NCI-H2196 treated with DMSO at 0.1 percent for 48 hours (cell line): ENCODE measurements at regions not wholly inside any gene's neighbourhood (a gene's known extent, or its start where the extent isn't known, plus 50 kb on each side); places are given as distances from the start of the nearest gene placed in this dataset.
A peak's percentile ranks its signal among the peaks of the same experiment; 100 is the strongest.

Experiments
- DNase-seq: peaks from one replicate; lab custom pipeline; 2025; ENCODE audit not compliant: unreplicated experiment; lab: John Stamatoyannopoulos, UW

GRCh38 chr12:107397890-107398500, 287.6 kb upstream of the PWP1 start:
- no peak for DNase-seq

- DNase-seq: no peak
These were observed 286.6 kb upstream of the PWP1 start for GRCh38 chr12:107399046-107399445.

- no peak for DNase-seq
These were observed 284.7 kb upstream of the PWP1 start for GRCh38 chr12:107400686-107401447.

- DNase-seq: peak; percentile 12
These were observed 283.3 kb upstream of the PWP1 start for GRCh38 chr12:107402041-107403022.

- no peak for DNase-seq
These were observed 280.6 kb upstream of the PWP1 start for GRCh38 chr12:107404981-107405380.

- no peak for DNase-seq
These were observed 280.2 kb upstream of the PWP1 start for GRCh38 chr12:107405436-107405835.

GRCh38 chr12:107406932-107407331, 278.7 kb upstream of the PWP1 start:
- no peak for DNase-seq

GRCh38 chr12:107411792-107412535, 273.6 kb upstream of the PWP1 start:
- no peak for DNase-seq

GRCh38 chr12:107415071-107415470, 270.5 kb upstream of the PWP1 start:
- no peak for DNase-seq

- no peak for DNase-seq
These were observed 269.8 kb upstream of the PWP1 start for GRCh38 chr12:107415834-107416233.

GRCh38 chr12:107417004-107417403, 268.6 kb upstream of the PWP1 start:
- no peak for DNase-seq

- no peak for DNase-seq
These were observed 266.6 kb upstream of the PWP1 start for GRCh38 chr12:107418981-107419380.

- DNase-seq: no peak
These were observed 262.1 kb upstream of the PWP1 start for GRCh38 chr12:107423531-107423930.

- DNase-seq: no peak
These were observed 256.4 kb upstream of the PWP1 start for GRCh38 chr12:107429006-107429705.

- DNase-seq: no peak
These were observed 253.7 kb upstream of the PWP1 start for GRCh38 chr12:107431942-107432341.

GRCh38 chr12:107435072-107435471, 250.5 kb upstream of the PWP1 start:
- DNase-seq: no peak

GRCh38 chr12:107435520-107435919, 250.1 kb upstream of the PWP1 start:
- no peak for DNase-seq

- DNase-seq: no peak
These were observed 249.2 kb upstream of the PWP1 start for GRCh38 chr12:107436376-107436775.

GRCh38 chr12:107436836-107437235, 248.8 kb upstream of the PWP1 start:
- no peak for DNase-seq

- DNase-seq: no peak
These were observed 247.6 kb upstream of the PWP1 start for GRCh38 chr12:107437954-107438353.
